ENCODE measurements at regions not wholly inside any gene's neighbourhood (a gene's known extent, or its start where the extent isn't known, plus 50 kb on each side); places are given as distances from the start of the nearest gene placed in this dataset.

GRCh38 chr10:130423455-130424305 is 287.5 kb downstream of the GLRX3 start:
- Histone ChIP-seq H3K4me3 (no peak overlapping the region), H3K36me3 (no peaks in the 10 kb centered on the region), H3K9me3 (no peaks in the 10 kb centered on the region), H3K27ac (no peak overlapping the region), H3K27me3 (replicated peaks in 1 of 7) (peaks cover 0 to 5% (median 0%) of the 10 kb centered on the region in 7 donors), H3K4me1 (no peaks in the 10 kb centered on the region)
- 81 to 90% (median 84%) methylated on average over 17 to 21 of the region's 21 CpGs for WGBS, 5 donors
- TF ChIP-seq CTCF (IDR thresholded peaks at IDR 0.05 in 8 of 11, conservative IDR thresholded peaks at IDR 0.05 in 3 of 11), result no peak
- no peak for TF ChIP-seq POLR2A (IDR thresholded peaks at IDR 0.05)
- no peak for TF ChIP-seq POLR2AphosphoS5 (IDR thresholded peaks at IDR 0.05)
- intact Hi-C loops (cut with DNase I; ENCODE audit: low total_unique reads), result no loop called here
- DNase-seq, result no peak

GRCh38 chr10:130424418-130424817 is 288.2 kb downstream of the GLRX3 start:
- 63 to 72% (median 70%) methylated on average over 9 to 10 of the region's 10 CpGs for WGBS, 5 donors
- Histone ChIP-seq H3K4me1 (no peaks in the 10 kb centered on the region), H3K27ac (no peak overlapping the region), H3K27me3 (replicated peaks in 1 of 7) (peaks cover 0 to 4% (median 0%) of the 10 kb centered on the region in 7 donors), H3K9me3 (no peaks in the 10 kb centered on the region), H3K4me3 (no peak overlapping the region), H3K36me3 (no peaks in the 10 kb centered on the region)
- no peak for DNase-seq
- TF ChIP-seq POLR2AphosphoS5 (IDR thresholded peaks at IDR 0.05) (no peak), CTCF (IDR thresholded peaks at IDR 0.05 in 8 of 11, conservative IDR thresholded peaks at IDR 0.05 in 3 of 11) (no peak), POLR2A (IDR thresholded peaks at IDR 0.05) (no peak)
- intact Hi-C loops (cut with DNase I; ENCODE audit: low total_unique reads), result no loop called here

- Histone ChIP-seq H3K4me3 (no peak overlapping the region), H3K27me3 (replicated peaks in 1 of 7) (peaks cover 0 to 4% (median 0%) of the 10 kb centered on the region in 7 donors), H3K27ac (no peak overlapping the region), H3K9me3 (no peaks in the 10 kb centered on the region), H3K36me3 (no peaks in the 10 kb centered on the region), H3K4me1 (no peaks in the 10 kb centered on the region)
- no peak for TF ChIP-seq POLR2A (IDR thresholded peaks at IDR 0.05)
- no peak for TF ChIP-seq POLR2AphosphoS5 (IDR thresholded peaks at IDR 0.05)
- TF ChIP-seq CTCF (IDR thresholded peaks at IDR 0.05 in 8 of 11, conservative IDR thresholded peaks at IDR 0.05 in 3 of 11), result no peak
- 73 to 84% (median 78%) methylated on average over 5 of the region's 5 CpGs for WGBS, 5 donors
- DNase-seq, result no peak
- intact Hi-C loops (cut with DNase I; ENCODE audit: low total_unique reads), result no loop called here
Measured at GRCh38 chr10:130425169-130425568, 289.0 kb downstream of the GLRX3 start.

- Histone ChIP-seq H3K27ac (no peak overlapping the region), H3K27me3 (replicated peaks in 1 of 7) (peaks cover 0 to 4% (median 0%) of the 10 kb centered on the region in 7 donors), H3K4me3 (no peak overlapping the region), H3K4me1 (no peaks in the 10 kb centered on the region), H3K36me3 (no peaks in the 10 kb centered on the region), H3K9me3 (no peaks in the 10 kb centered on the region)
- TF ChIP-seq POLR2AphosphoS5 (IDR thresholded peaks at IDR 0.05) (no peak), CTCF (IDR thresholded peaks at IDR 0.05 in 8 of 11, conservative IDR thresholded peaks at IDR 0.05 in 3 of 11) (no peak), POLR2A (IDR thresholded peaks at IDR 0.05) (no peak)
- intact Hi-C loops (cut with DNase I; ENCODE audit: low total_unique reads), result no loop called here
- no peak for DNase-seq
- 78 to 90% (median 85%) methylated on average over 9 to 10 of the region's 10 CpGs for WGBS, 5 donors
Measured at GRCh38 chr10:130425881-130426435, 289.8 kb downstream of the GLRX3 start.
